IMR-90 (cell line): ENCODE measurements at regions not wholly inside any gene's neighbourhood (a gene's known extent, or its start where the extent isn't known, plus 50 kb on each side); places are given as distances from the start of the nearest gene placed in this dataset.
A peak's percentile ranks its signal among the peaks of the same experiment; 100 is the strongest.

Experiments
- ATAC-seq: fragments of 200-7000 bp; cut with Tn5 transposase; 2 replicates; pipeline ENCODE4 v1.9.1; 2020; ENCODE audit warnings: low read depth, mild to moderate bottlenecking, moderate library complexity
- BruUV-seq: library from RNA; stranded (reverse); fragments of 400-500 nt; replicated peaks from 2 replicates; lab custom pipeline; 2021; lab: Mats Ljungman, UMichigan
- CTCF ChIA-PET: fragments of 300-600 bp; formaldehyde crosslinking; extraction: SDS; loops from one replicate; lab custom pipeline; 2021; ENCODE audit warnings: antibody characterized with exemption; lab: Yijun Ruan, JAX
- POLR2A ChIA-PET: fragments of 300-600 bp; sonication (Branson Sonifier 250); formaldehyde crosslinking; loops from one replicate; lab custom pipeline; 2022; ENCODE audit warnings: antibody characterized with exemption; ENCODE audit not compliant: unreplicated experiment; lab: Charles Lee
- DNase-seq: peaks from one replicate; pipeline ENCODE4 v3.0.0; 2013
- H2AFZ ChIP-seq: replicated peaks from 2 replicates; pipeline ENCODE3; 2013; ENCODE audit warnings: low read length, mild to moderate bottlenecking; ENCODE audit not compliant: poor library complexity
- H2AK5ac ChIP-seq: 2 replicates; pipeline ENCODE4 v1.6.1; 2013; ENCODE audit warnings: low read depth, low read length, inconsistent platforms
- H2AK9ac ChIP-seq: replicated peaks from 2 replicates; pipeline ENCODE3; 2013; ENCODE audit warnings: mild to moderate bottlenecking, low read depth, low read length, moderate library complexity; ENCODE audit not compliant: poor library complexity
- H2BK120ac ChIP-seq: 2 replicates; pipeline ENCODE4 v1.6.1; 2013; ENCODE audit warnings: low read depth, low read length, inconsistent platforms
- H2BK15ac ChIP-seq: 3 replicates; pipeline ENCODE4 v1.6.1; 2013; ENCODE audit warnings: low read depth, low read length, inconsistent platforms
- H2BK20ac ChIP-seq: 2 replicates; pipeline ENCODE4 v1.6.1; 2013; ENCODE audit warnings: low read depth, mild to moderate bottlenecking, inconsistent platforms, low read length, moderate library complexity
- H2BK5ac ChIP-seq: 2 replicates; pipeline ENCODE4 v1.6.1; 2013; ENCODE audit warnings: mild to moderate bottlenecking, low read depth, low read length, inconsistent platforms; ENCODE audit not compliant: poor library complexity, severe bottlenecking
- H3K14ac ChIP-seq: replicated peaks from 2 replicates; pipeline ENCODE4 v1.6.1; 2013; ENCODE audit warnings: low read depth, low read length, inconsistent platforms
- H3K18ac ChIP-seq: 2 replicates; pipeline ENCODE4 v1.6.1; 2013; ENCODE audit warnings: low read depth, low read length, control low read depth
- H3K23ac ChIP-seq: 2 replicates; pipeline ENCODE4 v1.6.1; 2013; ENCODE audit warnings: low read depth, low read length, inconsistent platforms
- H3K27ac ChIP-seq: 2 replicates; pipeline ENCODE4 v1.5.1; 2013; ENCODE audit warnings: mild to moderate bottlenecking, control low read depth, low read length; ENCODE audit not compliant: insufficient read depth
- H3K27me3 ChIP-seq: 2 replicates; pipeline ENCODE4 v1.6.1; 2013; ENCODE audit warnings: low read length; ENCODE audit not compliant: control insufficient read depth, insufficient read depth
- H3K36me3 ChIP-seq: 2 replicates; pipeline ENCODE4 v1.6.1; 2013; ENCODE audit warnings: low read length, mixed read lengths; ENCODE audit not compliant: control insufficient read depth, insufficient read depth
- H3K4ac ChIP-seq: 2 replicates; pipeline ENCODE4 v1.6.1; 2013; ENCODE audit warnings: low read depth, low read length, inconsistent platforms
- H3K4me1 ChIP-seq: 2 replicates; pipeline ENCODE4 v1.6.1; 2013; ENCODE audit warnings: low read length, mixed read lengths; ENCODE audit not compliant: control insufficient read depth, insufficient read depth
- H3K4me2 ChIP-seq: 2 replicates; pipeline ENCODE4 v1.6.1; 2013; ENCODE audit warnings: low read depth, mild to moderate bottlenecking, control low read depth, low read length, moderate library complexity
- H3K4me3 ChIP-seq: 2 replicates; pipeline ENCODE4 v1.5.1; 2013; ENCODE audit warnings: low read depth, mild to moderate bottlenecking, control low read depth, low read length, moderate library complexity; ENCODE audit not compliant: insufficient read depth
- H3K56ac ChIP-seq: 2 replicates; pipeline ENCODE4 v1.6.1; 2013; ENCODE audit warnings: low read length, inconsistent platforms; ENCODE audit not compliant: insufficient read depth; ENCODE audit errors: extremely low read depth
- H3K79me1 ChIP-seq, 2 experiments: 2 replicates each; pipeline ENCODE4 v1.6.1; 2013; ENCODE audit warnings: low read length in 2 of 2, inconsistent platforms in 1 of 2, low read depth in 1 of 2
- H3K9ac ChIP-seq: 2 replicates; pipeline ENCODE4 v1.6.1; 2013; ENCODE audit warnings: low read depth, low read length, control low read depth
- H3K9me1 ChIP-seq: 2 replicates; pipeline ENCODE4 v1.6.1; 2013; ENCODE audit warnings: low read length, inconsistent platforms; ENCODE audit not compliant: insufficient read depth
- H3K9me3 ChIP-seq: 2 replicates; pipeline ENCODE4 v1.6.1; 2013; ENCODE audit warnings: low read length; ENCODE audit not compliant: control insufficient read depth, insufficient read depth
- H4K20me1 ChIP-seq: 2 replicates; pipeline ENCODE4 v1.6.1; 2013; ENCODE audit warnings: low read length, inconsistent platforms; ENCODE audit not compliant: insufficient read depth
- H4K5ac ChIP-seq: 2 replicates; pipeline ENCODE4 v1.6.1; 2013; ENCODE audit warnings: mild to moderate bottlenecking, low read depth, low read length, control low read depth
- H4K8ac ChIP-seq, 2 experiments: 2 replicates each; pipeline ENCODE4 v1.6.1; 2013; ENCODE audit warnings: low read depth in 2 of 2, low read length in 2 of 2, control low read depth in 1 of 2, inconsistent platforms in 1 of 2
- H4K91ac ChIP-seq: 2 replicates; pipeline ENCODE4 v1.6.1; 2013; ENCODE audit warnings: low read depth, low read length, inconsistent platforms; ENCODE audit not compliant: insufficient read depth
- BHLHE40 ChIP-seq: fragments of 150-350 bp; IDR thresholded peaks from 2 replicates; pipeline ENCODE4 v1.6.1; 2016; ENCODE audit warnings: mild to moderate bottlenecking, low read depth, low read length
- CHD1 ChIP-seq: IDR thresholded peaks from 2 replicates; pipeline ENCODE4 v1.6.1; 2012; ENCODE audit warnings: low read depth, low read length, improper control_type of control experiment
- MAFK ChIP-seq: IDR thresholded peaks from 2 replicates; pipeline ENCODE4 v1.6.1; 2012; ENCODE audit warnings: low read depth, low read length, improper control_type of control experiment
- MAZ ChIP-seq: IDR thresholded peaks from 2 replicates; pipeline ENCODE4 v1.6.1; 2012; ENCODE audit warnings: low read depth, mild to moderate bottlenecking, low read length, improper control_type of control experiment, moderate library complexity, borderline replicate concordance
- MXI1 ChIP-seq: IDR thresholded peaks from 2 replicates; pipeline ENCODE4 v1.6.1; 2012; ENCODE audit warnings: low read depth, mild to moderate bottlenecking, low read length, moderate library complexity, borderline replicate concordance
- NFE2L2 ChIP-seq: fragments of 150-350 bp; IDR thresholded peaks from 2 replicates; pipeline ENCODE4 v1.6.1; 2016; ENCODE audit warnings: low read depth, mild to moderate bottlenecking, low read length
- POLR2A ChIP-seq: IDR thresholded peaks from 2 replicates; pipeline ENCODE4 v1.6.1; 2012; ENCODE audit warnings: mild to moderate bottlenecking, low read depth, low read length
- RAD21 ChIP-seq: IDR thresholded peaks from 2 replicates; pipeline ENCODE4 v1.6.1; 2012; ENCODE audit warnings: low read length, improper control_type of control experiment
- RFX5 ChIP-seq: IDR thresholded peaks from 2 replicates; pipeline ENCODE4 v1.8.0; 2012; ENCODE audit warnings: low read depth, mild to moderate bottlenecking, low read length, moderate library complexity
- SMC3 ChIP-seq: fragments of 150-350 bp; IDR thresholded peaks from 2 replicates; pipeline ENCODE4 v1.6.1; 2016; ENCODE audit warnings: low read depth, mild to moderate bottlenecking, antibody characterized with exemption, low read length, moderate library complexity
- WGBS, 2 experiments: methylation state at CpG; one replicate each; pipeline versions ENCODE4 v1.1.5 to v1.1.7; 2013; ENCODE audit warnings: missing lambda C conversion rate in 2 of 2; ENCODE audit not compliant: insufficient read length in 1 of 2; ENCODE audit errors: extremely low coverage in 2 of 2; 5-methylcytosine and 5-hydroxymethylcytosine counted together
- dilution Hi-C: fragments of 300-500 bp; cut with HindIII; formaldehyde crosslinking; loops from one replicate; pipeline ENCODE4 v1.14.3; 2018; ENCODE audit warnings: low sequenced_read_pairs; ENCODE audit not compliant: unreplicated experiment
- in situ Hi-C: fragments of 300-500 bp; cut with MboI; formaldehyde crosslinking; loops from 3 replicates; pipeline ENCODE4 v1.14.3; 2019; ENCODE audit warnings: low sequenced_read_pairs, inconsistent platforms, mixed read lengths
- intact Hi-C: fragments of 100-400 bp; cut with micrococcal nuclease; formaldehyde crosslinking; loops from 2 replicates; pipeline ENCODE4 v1.10.0; 2022
- TF ChIP-seq, protein P1 (sequence below): fragments of 150-350 bp; IDR thresholded peaks from 2 replicates; pipeline ENCODE4 v1.6.1; 2016; ENCODE audit warnings: low read depth, mild to moderate bottlenecking, low read length, moderate library complexity, borderline replicate concordance
- TF ChIP-seq, protein P2 (sequence below): conservative IDR thresholded peaks from 2 replicates; pipeline ENCODE4 v1.5.1; 2012; ENCODE audit warnings: mild to moderate bottlenecking, low read depth, low read length, improper control_type of control experiment

DNA sequence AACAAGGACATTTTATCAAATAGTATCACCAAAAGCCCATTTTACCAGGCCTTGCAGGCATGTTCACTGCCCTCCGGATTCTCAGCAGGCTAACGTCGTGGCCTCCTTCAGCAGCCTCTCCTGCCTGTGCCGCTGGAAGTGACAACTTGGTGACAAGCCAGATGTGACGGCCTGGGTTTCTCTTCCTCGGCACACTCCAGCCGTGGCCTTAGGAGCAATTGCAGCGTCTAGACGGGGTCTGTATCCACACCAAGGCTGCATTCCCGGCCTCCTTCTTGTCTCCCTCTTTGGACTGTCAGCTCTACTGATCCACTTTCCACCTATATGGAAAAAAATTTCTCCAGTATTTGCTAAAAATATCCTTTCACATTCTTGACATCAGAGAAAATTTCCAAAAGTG, 145.3 kb upstream of the MGMT start:
- dilution Hi-C loops = no loop called here
- Histone ChIP-seq H4K5ac (no peak overlapping the region; the same call in 1 of the 2 replicates), H3K56ac (no peak overlapping the region), H3K14ac (no peak overlapping the region), H2AFZ (no peak overlapping the region), H3K4ac (no peak overlapping the region), H3K79me1 (no peaks in the 10 kb centered on the region), H4K8ac (peak overlapping the region in 1 of 2 experiments; percentile 98; a peak in 1 of 4 replicates), H2AK9ac (no peak overlapping the region), H2BK20ac (no peak overlapping the region), H2BK5ac (no peak overlapping the region), H2AK5ac (no peak overlapping the region), H3K9me1 (no peaks in the 10 kb centered on the region), H3K23ac (no peak overlapping the region), H4K20me1 (no peaks in the 10 kb centered on the region), H2BK15ac (no peak overlapping the region; the same call in 2 of the 3 replicates), H3K4me3 (no peak overlapping the region), H4K91ac (peak overlapping the region; percentile 76; the same call in 1 of the 2 replicates), H3K27ac (no peak overlapping the region), H3K9me3 (0 out of 2 replicates have a peak, but pooled peaks cover 1% of the 10 kb centered on the region), H2BK120ac (no peak overlapping the region), H3K4me1 (peaks cover 10% of the 10 kb centered on the region), H3K4me2 (no peak overlapping the region), H3K9ac (no peak overlapping the region), H3K27me3 (no peaks in the 10 kb centered on the region), H3K36me3 (no peaks in the 10 kb centered on the region), H3K18ac (no peak overlapping the region)
- BruUV-seq = no TSS peak
- DNase-seq (no peak), ATAC-seq (no peak)
- 80% methylated on average over 3 of the region's 10 CpGs; no CpG with 5 or more reads in 1 of the 2 experiments for WGBS, 2 experiments
- TF ChIP-seq RAD21 (no peak), MXI1 (no peak), RFX5 (no peak), MAFK (no peak), POLR2A (no peak), SMC3 (no peak), BHLHE40 (no peak), MAZ (no peak), NFE2L2 (no peak), CHD1 (no peak)
- TF ChIP-seq, protein P1, sequence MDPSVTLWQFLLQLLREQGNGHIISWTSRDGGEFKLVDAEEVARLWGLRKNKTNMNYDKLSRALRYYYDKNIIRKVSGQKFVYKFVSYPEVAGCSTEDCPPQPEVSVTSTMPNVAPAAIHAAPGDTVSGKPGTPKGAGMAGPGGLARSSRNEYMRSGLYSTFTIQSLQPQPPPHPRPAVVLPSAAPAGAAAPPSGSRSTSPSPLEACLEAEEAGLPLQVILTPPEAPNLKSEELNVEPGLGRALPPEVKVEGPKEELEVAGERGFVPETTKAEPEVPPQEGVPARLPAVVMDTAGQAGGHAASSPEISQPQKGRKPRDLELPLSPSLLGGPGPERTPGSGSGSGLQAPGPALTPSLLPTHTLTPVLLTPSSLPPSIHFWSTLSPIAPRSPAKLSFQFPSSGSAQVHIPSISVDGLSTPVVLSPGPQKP = no peak
- TF ChIP-seq, protein P2, sequence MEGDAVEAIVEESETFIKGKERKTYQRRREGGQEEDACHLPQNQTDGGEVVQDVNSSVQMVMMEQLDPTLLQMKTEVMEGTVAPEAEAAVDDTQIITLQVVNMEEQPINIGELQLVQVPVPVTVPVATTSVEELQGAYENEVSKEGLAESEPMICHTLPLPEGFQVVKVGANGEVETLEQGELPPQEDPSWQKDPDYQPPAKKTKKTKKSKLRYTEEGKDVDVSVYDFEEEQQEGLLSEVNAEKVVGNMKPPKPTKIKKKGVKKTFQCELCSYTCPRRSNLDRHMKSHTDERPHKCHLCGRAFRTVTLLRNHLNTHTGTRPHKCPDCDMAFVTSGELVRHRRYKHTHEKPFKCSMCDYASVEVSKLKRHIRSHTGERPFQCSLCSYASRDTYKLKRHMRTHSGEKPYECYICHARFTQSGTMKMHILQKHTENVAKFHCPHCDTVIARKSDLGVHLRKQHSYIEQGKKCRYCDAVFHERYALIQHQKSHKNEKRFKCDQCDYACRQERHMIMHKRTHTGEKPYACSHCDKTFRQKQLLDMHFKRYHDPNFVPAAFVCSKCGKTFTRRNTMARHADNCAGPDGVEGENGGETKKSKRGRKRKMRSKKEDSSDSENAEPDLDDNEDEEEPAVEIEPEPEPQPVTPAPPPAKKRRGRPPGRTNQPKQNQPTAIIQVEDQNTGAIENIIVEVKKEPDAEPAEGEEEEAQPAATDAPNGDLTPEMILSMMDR = no peak
- intact Hi-C loops = loop anchor here (5.0 to 10.0 kb wide), 3 partner anchors 224 to 633 kb away; no protein-coding TSS in a partner anchor
- CTCF ChIA-PET = no interaction called here
- in situ Hi-C loops = no loop called here
- POLR2A ChIA-PET = no interaction called here
